NAMALWA (cell line): ENCODE measurements at regions not wholly inside any gene's neighbourhood (a gene's known extent, or its start where the extent isn't known, plus 50 kb on each side); places are given as distances from the start of the nearest gene placed in this dataset.
"Not testable (repeated sequence)": the region's sequence is repeated elsewhere in the genome, so short reads cannot be mapped to it uniquely, and the experiment has no call there.

ENCODE experiments used
- DNase-seq: peaks from one replicate; pipeline ENCODE4 v3.0.0-alpha.2; 2015; ENCODE audit warnings: low spot score

GRCh38 chr20:23299673-23300050, 50.9 kb upstream of the NXT1 start:
- DNase-seq, result no peak

GRCh38 chr20:23298926-23299672, 51.5 kb upstream of the NXT1 start:
- DNase-seq, result no peak

GRCh38 chr20:23298155-23298554, 52.4 kb upstream of the NXT1 start:
- no peak for DNase-seq

GRCh38 chr20:23296841-23297701, 53.5 kb upstream of the NXT1 start:
- DNase-seq, result no peak

GRCh38 chr20:23295934-23296333, 54.7 kb upstream of the NXT1 start:
- no peak for DNase-seq

GRCh38 chr20:23294671-23295070, 55.9 kb upstream of the NXT1 start:
- DNase-seq, result no peak

GRCh38 chr20:23294166-23294565, 56.4 kb upstream of the NXT1 start:
- no peak for DNase-seq

- no peak for DNase-seq
Measured at GRCh38 chr20:23293689-23294088, 56.9 kb upstream of the NXT1 start.

GRCh38 chr20:23292311-23292710, 58.3 kb upstream of the NXT1 start:
- DNase-seq, result not testable (repeated sequence)

- no peak for DNase-seq
Measured at GRCh38 chr20:23291575-23292240, 58.9 kb upstream of the NXT1 start.

GRCh38 chr20:23290761-23291574, 59.6 kb upstream of the NXT1 start:
- no peak for DNase-seq

GRCh38 chr20:23289724-23290395, 60.7 kb upstream of the NXT1 start:
- no peak for DNase-seq

- no peak for DNase-seq
Measured at GRCh38 chr20:23289249-23289648, 61.3 kb upstream of the NXT1 start.

GRCh38 chr20:23287354-23288190, 63.0 kb upstream of the NXT1 start:
- DNase-seq, result no peak

- DNase-seq, result no peak
Measured at GRCh38 chr20:23286346-23286745, 64.2 kb upstream of the NXT1 start.

- no peak for DNase-seq
Measured at GRCh38 chr20:23285536-23285935, 65.1 kb upstream of the NXT1 start.

- no peak for DNase-seq
Measured at GRCh38 chr20:23284009-23284408, 66.6 kb upstream of the NXT1 start.

GRCh38 chr20:23283096-23283850, 67.3 kb upstream of the NXT1 start:
- DNase-seq, result no peak

- no peak for DNase-seq
Measured at GRCh38 chr20:23282546-23282945, 68.0 kb upstream of the NXT1 start.

GRCh38 chr20:23282111-23282510, 68.5 kb upstream of the NXT1 start:
- DNase-seq, result no peak
